HG02884 (cell line): ENCODE measurements at regions not wholly inside any gene's neighbourhood (a gene's known extent, or its start where the extent isn't known, plus 50 kb on each side); places are given as distances from the start of the nearest gene placed in this dataset.

ENCODE experiments used
- ATAC-seq: cut with Tn5 transposase; IDR thresholded peaks from one replicate; pipeline ENCODE4 v1.9.1; 2021; ENCODE audit warnings: mild to moderate bottlenecking, moderate library complexity; ENCODE audit not compliant: unreplicated experiment

GRCh38 chr3:94256888-94257813, 194.3 kb downstream of the NSUN3 start:
- ATAC-seq: no peak

GRCh38 chr3:94258851-94259250, 196.0 kb downstream of the NSUN3 start:
- no peak for ATAC-seq

GRCh38 chr3:94259291-94259690, 196.4 kb downstream of the NSUN3 start:
- ATAC-seq: no peak

GRCh38 chr3:94269763-94270162, 206.9 kb downstream of the NSUN3 start:
- no peak for ATAC-seq

GRCh38 chr3:94272016-94272415, 209.2 kb downstream of the NSUN3 start:
- ATAC-seq: no peak

- ATAC-seq: no peak
Observed at GRCh38 chr3:94280958-94281357, 218.1 kb downstream of the NSUN3 start.

- no peak for ATAC-seq
Observed at GRCh38 chr3:94285872-94286271, 223.0 kb downstream of the NSUN3 start.

- no peak for ATAC-seq
Observed at GRCh38 chr3:94291686-94292085, 228.8 kb downstream of the NSUN3 start.

GRCh38 chr3:94292151-94292550, 229.3 kb downstream of the NSUN3 start:
- no peak for ATAC-seq

GRCh38 chr3:94293793-94294195, 230.9 kb downstream of the NSUN3 start:
- ATAC-seq: no peak

GRCh38 chr3:94294806-94295205, 231.9 kb downstream of the NSUN3 start:
- no peak for ATAC-seq

GRCh38 chr3:94299716-94300115, 236.9 kb downstream of the NSUN3 start:
- no peak for ATAC-seq

- no peak for ATAC-seq
Observed at GRCh38 chr3:94301366-94301765, 238.5 kb downstream of the NSUN3 start.

- ATAC-seq: no peak
Observed at GRCh38 chr3:94303266-94303665, 240.4 kb downstream of the NSUN3 start.

GRCh38 chr3:94303897-94304296, 241.0 kb downstream of the NSUN3 start:
- ATAC-seq: no peak

GRCh38 chr3:94304954-94305353, 242.1 kb downstream of the NSUN3 start:
- ATAC-seq: no peak

GRCh38 chr3:94305835-94306611, 243.2 kb downstream of the NSUN3 start:
- ATAC-seq: no peak

GRCh38 chr3:94307588-94307987, 244.7 kb downstream of the NSUN3 start:
- no peak for ATAC-seq

GRCh38 chr3:94308767-94309166, 245.9 kb downstream of the NSUN3 start:
- no peak for ATAC-seq

- no peak for ATAC-seq
Observed at GRCh38 chr3:94310341-94311135, 247.7 kb downstream of the NSUN3 start.

GRCh38 chr3:94311651-94312050, 248.8 kb downstream of the NSUN3 start:
- no peak for ATAC-seq
